ENCODE measurements at regions not wholly inside any gene's neighbourhood (a gene's known extent, or its start where the extent isn't known, plus 50 kb on each side); places are given as distances from the start of the nearest gene placed in this dataset.
"Not testable (repeated sequence)": the region's sequence is repeated elsewhere in the genome, so short reads cannot be mapped to it uniquely, and the experiment has no call there.

DNA sequence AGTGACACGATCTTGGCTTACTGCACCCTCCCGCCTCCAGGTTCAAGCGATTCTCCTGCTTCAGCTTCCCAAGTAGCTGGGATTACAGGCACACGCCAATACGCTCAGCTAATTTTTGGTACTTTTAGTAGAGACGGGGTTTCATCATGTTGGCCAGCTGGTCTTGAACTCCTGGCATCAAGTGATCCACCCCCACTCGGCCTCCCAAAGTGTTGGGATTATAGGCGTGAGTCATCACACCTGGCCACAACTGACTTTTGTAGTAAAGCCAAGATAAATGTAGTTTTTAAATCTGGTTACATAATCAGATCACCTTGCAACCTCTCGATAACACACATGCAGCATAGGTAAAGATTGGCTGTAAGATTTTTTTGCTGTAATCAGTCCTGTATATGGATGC is 657.5 kb upstream of the DPPA4 start:
- no peak for DNase-seq (ENCODE audit: low read depth in 2 of 2)

DNA sequence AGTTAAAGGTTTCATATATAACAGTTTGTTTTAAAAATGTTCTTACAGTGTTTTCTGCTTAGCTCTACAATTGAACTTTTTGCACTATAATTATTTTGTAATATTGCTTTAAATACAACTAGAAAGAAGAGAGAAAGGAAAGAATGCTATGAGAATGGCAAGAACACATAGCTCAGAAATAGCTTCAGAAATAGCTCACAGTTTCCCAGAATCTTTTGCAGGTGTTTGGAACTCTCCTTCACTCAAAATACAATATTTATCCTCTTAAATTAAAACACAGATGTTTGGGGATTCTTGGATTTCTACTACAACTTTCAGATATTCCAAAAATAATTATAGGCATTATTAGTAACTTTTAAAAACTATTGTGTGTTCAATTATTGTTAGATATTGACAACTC is 658.0 kb upstream of the DPPA4 start:
- no peak for DNase-seq (ENCODE audit: low read depth in 2 of 2)

DNA sequence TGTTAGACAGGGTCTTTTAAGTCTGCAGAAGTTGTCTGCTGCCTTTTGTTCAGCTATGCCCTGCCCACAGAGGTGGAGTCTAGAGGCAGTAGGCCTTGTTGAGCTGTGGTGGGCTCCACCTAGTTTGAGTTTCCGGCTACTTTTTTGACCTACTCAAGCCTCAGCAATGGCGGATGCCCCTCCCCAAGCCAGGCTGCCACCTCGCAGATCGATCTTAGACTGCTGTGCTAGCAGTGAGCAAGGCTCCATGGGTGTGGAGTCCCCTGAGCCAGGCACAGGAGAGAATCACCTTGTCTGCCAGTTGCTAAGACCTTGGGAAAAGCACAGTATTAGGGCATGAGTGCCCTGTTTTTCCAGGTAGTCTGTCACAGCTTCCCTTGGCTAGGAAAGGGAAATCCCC is 664.6 kb upstream of the DPPA4 start:
- not testable (repeated sequence) for DNase-seq (ENCODE audit: low read depth in 2 of 2)

DNA sequence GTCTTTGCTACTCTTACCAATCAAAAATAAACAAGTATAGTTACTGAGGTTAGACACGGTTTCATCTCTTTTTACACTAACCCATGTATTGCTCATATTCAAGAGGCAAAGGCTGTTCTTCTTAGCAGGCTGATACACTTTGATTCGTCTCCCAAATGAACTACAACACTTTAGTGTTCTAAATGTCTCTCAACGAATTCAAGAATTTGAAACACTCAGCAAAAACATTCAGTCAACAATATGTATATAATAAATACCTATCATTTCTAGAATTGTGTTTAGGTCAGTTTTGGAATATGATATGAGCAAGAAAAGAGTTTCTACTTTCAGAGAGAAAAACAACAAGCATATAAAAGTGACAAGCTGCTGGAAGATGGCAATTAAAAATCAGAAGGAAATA is 669.6 kb upstream of the DPPA4 start:
- DNase-seq (ENCODE audit: low read depth in 2 of 2): no peak

DNA sequence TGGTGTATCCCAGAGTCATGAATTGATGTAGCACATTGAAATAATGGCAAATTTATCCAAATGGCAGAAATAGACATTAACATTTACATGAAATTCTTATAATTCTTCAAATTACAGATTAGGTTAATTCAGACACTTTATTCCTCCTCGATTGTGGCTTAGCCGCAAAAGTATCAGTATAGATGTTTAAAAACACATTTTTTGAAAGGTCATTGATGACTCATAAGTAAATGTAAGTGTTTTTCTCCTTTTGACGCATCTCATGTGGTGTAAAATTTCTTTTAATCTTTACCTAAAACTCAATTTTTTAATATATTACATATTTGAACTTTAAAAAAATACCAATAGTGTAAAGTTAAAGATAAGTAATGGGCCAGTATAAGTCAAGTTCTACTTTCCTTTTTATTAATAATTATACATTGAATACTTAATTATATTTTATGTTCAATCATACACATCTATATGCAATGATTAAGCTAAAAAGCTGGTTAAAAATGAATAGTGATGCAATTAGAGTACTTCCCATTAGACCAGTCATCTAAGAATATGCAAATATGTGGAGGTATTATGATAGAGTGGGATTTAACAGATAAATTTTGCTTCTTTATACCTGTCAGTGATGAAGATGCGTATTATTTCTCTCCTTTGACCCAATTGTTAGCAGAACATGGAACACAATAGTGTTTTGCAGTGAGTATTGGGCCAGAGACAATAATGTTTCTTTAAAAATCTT is 678.1 kb upstream of the DPPA4 start:
- no peak for DNase-seq (ENCODE audit: low read depth in 2 of 2)

DNA sequence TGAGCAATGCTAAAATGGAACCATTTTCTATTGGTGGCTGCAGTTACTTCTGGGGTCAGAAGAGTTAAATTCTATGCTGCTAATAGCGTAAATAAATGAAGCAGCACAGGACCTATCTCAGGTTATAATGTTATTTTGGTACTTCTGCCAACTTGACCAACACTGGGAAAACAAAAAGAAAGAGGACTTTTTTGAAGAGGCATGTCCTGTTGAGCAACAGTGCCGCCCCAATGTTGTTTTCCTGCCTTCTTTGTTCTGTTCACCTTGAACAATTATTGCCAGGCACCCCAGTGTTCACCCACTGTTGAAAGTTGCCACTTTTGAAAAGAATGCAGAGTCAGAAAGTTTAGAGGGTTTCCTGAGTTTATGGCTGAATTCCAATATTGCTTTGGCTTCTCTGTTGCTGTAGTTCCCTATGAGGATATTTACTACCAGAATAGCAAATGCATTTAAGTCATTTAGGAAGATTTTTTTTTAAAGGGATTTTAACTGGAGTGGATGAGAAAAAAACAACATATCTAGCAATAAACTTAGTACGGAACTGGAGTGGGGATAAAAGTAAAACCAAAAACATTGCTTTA is 679.0 kb upstream of the DPPA4 start:
- DNase-seq (ENCODE audit: low read depth in 2 of 2): no peak

DNA sequence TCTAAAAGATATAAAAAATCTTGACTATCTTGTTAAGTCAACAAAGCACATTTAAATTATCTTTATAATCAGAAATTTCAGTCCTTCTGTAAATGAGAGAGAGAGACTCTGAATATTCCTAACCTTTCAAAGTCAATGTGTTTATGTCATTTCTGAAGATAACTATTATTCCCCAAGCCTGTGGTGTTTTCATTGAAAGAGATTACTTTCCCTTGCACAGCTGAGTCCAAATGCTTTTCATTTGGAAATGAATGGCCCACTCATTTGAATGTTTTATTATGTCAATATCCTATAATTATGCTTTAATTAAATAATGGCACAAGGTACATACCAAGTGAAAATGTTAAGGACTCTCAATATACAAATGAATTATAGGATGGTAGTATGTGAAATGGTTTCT is 680.0 kb upstream of the DPPA4 start:
- DNase-seq (ENCODE audit: low read depth in 2 of 2): no peak

DNA sequence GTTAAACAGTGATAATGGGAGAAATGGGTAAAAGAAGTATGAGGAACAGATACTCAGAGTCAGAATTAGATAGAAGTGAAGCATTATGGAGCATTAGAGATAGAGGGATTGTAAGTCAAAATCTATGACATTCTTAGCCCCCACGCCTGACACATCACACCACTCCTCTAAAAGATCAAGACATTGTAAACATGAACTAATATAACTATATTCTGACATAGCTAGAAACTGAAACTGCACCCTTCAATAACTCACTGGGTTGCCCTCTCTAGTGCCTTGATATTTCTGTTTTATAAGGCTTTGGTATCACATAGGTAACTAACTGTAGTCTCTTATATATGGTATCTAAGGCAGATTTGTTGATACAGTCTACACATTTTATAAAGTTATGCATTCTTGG is 684.3 kb upstream of the DPPA4 start:
- no peak for DNase-seq (ENCODE audit: low read depth in 2 of 2)

DNA sequence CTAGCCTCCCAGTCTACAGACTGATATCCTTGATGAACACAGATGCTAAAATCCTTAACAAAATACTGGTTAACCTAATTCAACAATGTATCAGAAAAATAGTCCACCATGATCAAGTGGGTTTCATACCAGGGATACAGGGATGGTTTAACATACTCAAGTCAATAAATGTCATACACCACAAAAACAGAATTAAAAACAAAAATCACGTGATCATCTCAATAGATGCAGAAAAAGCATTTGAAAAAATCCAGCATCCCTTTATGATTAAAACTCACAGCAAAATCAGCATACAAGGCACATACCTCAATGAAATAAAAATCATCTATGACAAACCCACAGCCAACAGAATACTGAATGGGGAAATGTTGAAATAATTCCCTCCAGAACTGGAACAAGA is 685.7 kb upstream of the DPPA4 start:
- not testable (repeated sequence) for DNase-seq (ENCODE audit: low read depth in 2 of 2)

DNA sequence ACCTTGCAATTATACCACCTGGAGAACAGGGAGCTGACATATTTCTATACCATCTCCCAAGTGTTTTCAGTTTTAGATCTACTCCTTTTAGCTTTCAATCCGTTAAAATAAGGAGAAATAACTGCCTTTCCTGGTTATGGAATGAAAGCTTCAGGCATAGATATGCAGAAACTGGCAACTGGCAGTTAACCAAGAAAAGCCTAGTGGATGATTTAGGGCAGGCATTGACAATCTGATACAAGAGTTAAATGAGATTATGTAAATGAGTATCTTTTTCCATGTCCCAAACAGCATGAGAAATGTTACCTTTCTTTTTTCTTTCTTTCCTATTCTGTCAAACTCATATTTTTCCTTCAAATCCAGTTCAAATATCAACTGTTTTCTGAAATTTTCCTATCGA is 689.1 kb upstream of the DPPA4 start:
- DNase-seq (ENCODE audit: low read depth in 2 of 2): no peak

DNA sequence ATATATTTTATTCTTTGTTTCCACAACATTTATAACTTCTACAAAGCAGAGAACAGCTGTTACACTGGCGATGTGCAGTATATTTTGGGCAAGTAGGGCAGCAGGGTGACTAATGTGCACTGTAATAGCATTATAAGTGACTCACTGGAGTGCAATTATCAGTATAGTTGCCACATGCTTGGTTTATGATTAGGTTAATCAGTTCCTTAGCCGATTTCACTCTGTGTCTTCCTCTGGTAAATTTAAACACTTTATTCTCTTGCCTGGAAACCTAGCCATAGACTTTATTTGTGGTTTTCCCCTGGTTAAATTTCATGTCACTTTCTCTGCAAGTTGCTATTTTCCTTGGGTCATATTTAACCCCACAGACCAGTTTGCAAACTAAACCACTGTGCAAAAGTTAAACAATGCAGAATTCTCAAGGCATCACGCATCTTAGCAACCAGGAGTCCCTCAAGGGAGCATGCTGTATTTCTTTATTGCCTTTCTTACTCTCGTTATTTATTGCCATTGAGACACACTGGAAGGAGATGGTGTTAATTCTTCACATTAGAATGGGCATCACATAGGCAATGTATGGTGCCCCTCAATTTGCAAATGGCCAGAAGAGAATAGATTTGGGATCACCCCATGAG is 690.2 kb upstream of the DPPA4 start:
- DNase-seq (ENCODE audit: low read depth in 2 of 2): no peak

DNA sequence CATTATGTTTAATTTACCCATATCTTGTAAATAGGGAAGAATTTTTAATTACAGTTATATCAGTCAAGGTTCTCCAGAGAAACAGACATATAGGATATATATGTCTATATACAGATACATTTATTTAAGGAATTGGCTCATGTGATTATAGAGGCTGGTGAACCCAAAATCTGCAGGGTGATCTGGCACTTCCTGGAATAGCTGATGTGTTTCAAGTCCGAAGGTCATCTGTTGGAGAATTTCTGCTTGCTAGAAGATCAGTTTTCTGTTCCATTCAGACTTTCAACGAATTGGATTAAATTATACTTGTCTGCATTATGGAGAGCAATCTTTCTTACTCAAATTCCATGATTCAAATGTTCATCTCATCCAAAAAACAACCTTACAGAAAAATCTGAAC is 694.6 kb upstream of the DPPA4 start:
- no peak for DNase-seq (ENCODE audit: low read depth in 2 of 2)

DNA sequence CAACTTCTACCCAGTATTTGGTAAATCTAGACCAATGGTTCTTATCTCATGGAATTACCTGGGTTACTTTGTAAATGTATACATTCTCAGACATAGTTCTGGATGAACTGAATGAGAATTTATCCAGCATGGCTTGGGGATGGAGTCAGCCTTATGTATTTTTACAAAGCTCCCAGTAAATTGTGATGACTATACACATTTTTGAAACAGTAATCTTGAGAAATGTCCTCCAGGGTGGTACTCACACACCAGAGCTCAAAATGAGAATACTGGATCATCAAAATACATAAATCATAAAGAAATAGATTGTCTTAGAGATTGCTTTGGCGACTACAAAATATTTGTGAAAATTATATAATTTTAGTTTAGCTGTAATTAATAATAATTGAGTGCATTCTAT is 722.1 kb upstream of the DPPA4 start:
- DNase-seq (ENCODE audit: low read depth in 2 of 2): no peak

DNA sequence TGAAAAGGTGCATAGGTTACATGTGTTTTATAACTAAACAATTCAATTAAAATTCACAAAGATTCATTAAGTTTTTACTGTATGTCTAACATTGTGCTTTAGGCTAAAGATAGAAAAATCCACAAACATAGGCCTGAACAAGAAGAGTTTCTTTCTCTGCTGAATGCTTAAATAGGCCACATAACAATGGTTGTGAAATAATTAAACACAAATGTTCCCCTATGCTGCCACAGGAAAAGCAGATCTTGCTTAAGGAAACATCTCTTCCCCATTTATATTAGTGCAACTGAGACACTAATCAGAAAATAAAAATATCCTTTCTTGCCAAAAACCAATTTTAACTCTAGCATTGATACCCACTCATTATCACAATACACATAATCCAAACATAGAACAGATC is 725.4 kb upstream of the DPPA4 start:
- DNase-seq (ENCODE audit: low read depth in 2 of 2): no peak

DNA sequence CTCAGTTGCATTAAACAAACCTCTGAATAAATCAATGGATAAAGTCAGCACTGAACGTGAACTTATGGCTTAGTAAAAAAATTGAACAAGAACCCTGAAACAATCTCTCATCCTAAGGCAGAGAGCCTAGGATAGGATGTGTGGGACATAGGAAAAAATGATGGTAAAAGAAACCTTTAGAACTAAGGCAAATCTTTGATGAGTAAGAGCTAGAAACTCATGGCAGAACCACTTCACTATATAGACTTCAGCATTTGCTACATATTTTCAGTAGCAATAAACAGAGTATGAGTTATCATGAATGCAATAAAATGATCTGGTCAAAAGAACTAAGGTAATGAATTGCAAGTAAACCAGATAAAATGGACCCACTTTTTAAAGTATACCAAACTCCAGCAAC is 725.8 kb upstream of the DPPA4 start:
- no peak for DNase-seq (ENCODE audit: low read depth in 2 of 2)

DNA sequence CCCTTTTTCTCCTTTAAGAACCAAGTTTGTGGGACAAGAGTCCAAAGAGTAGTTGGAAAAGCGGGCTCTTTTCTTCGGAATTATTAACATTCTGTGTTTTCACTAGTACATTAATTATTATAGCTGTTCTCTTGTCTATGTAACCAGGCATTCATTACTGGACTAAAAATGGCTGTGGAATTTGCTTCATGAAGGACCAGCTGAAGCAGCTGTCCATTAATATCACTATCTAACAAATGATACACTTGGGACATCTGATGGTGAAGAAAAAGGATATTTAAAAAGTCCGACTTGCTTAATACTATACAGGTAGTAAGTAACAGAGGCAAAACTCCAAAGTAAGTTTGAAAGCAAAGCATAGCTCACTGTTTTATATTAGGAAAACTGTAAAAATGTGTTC is 728.9 kb upstream of the DPPA4 start:
- DNase-seq (ENCODE audit: low read depth in 2 of 2): no peak

DNA sequence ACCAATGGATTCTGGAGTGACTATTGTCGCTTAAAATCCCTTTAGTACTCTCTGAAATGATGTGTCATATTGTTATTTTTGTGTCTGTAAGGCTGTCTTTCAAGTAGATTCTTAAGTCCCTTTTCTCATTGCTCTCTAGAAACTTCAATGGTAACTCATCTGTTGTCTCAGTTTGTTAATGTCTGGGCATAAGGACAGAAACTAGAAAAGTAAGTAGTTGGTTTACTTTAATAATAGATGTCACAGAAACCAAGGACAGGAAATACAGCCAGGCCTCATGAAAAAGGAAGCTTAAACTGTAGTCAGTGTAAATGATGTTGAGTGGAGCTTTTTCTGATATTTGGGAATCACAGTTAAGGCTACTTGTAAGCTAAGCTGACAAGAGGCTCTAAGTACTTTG is 730.2 kb upstream of the DPPA4 start:
- no peak for DNase-seq (ENCODE audit: low read depth in 2 of 2)

DNA sequence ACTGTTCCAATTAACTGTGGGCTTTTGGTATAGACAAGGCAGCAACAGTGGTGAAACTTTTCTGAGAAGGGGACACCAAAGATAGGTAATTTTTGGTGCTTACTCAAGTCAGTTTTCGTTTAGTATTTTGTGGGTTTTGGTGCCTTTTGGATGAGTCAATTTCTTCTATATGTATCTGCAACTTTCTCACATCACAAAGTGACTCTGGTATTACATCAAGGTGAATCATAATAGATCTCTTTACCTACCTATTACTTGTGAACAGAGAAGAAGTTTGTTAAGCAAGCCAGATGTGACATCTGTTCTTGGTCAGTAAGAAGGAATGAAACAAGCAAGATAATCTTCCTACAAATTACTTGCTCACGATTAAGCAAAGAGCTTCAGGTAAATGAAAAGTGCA is 732.4 kb upstream of the DPPA4 start:
- DNase-seq (ENCODE audit: low read depth in 2 of 2): no peak

DNA sequence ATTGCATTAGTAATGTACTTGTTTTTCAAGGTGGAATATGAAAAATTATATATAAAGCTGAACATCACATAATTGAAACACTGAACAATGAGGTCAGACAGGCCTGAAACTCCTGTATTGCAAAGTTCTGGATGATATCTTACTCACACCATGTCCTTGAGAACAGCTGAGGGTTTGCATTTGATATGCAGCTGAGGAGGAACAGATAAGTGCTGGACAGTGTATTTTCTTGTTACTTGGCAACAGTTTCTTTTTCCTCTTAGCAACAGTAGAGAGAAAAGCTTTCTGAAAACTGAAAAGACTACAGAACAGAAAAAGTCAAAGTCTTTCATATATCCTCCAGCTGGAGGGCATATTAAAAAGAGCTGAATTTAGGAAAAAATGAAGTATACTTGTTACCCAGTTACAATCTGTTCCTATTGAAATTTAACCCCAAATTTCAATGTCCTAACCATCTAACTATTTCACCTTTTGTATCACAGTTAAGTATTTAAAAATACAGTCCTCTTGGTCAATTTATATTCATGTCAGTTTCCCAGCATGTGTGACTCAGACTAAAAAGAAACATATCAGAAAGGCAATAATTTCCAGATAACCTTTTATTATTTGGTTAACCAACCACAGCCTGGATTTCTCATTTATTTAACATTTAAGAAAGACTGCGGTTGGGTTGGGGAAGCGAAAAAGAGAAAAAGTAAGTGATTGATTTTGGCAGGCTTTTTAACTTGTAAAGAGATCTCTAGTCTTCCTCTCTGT is 733.0 kb upstream of the DPPA4 start:
- no peak for DNase-seq (ENCODE audit: low read depth in 2 of 2)

DNA sequence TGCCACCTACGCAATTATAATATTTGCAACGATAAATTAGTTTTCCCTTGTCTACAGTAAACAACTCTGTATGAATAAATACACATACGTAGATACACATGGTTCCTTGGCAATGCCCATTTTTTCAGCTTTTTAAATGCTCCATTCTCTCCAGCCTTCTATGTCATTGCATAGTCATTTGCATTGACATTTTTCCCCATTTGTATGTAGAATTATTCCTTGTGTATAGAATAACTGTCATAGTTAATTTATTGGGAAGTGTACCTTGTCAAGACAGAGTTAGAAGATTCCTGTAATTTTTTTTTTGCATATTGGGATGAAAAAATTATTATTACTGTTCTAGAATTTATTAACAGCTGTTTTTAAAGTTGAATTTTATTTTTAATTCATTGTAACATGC is 736.7 kb upstream of the DPPA4 start:
- DNase-seq (ENCODE audit: low read depth in 2 of 2): no peak

DNA sequence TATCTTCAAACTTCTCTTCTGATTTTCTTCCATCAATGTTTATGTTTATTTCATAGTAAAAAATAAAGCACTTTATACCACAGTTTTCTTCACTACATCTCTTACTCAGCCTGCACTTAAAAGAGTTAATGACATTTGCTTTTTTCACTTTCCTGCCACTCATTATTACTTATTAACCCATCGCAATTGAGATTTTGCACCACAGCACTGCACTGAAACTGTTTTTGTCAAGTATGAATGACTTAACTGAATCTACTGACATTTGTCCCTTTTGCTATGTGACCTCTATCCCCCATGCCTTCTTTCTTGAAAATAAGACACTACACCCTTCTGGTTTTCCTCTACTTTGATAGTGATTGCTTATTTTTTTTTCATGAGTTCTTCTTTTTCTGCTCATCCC is 739.7 kb upstream of the DPPA4 start:
- DNase-seq (ENCODE audit: low read depth in 2 of 2): no peak

DNA sequence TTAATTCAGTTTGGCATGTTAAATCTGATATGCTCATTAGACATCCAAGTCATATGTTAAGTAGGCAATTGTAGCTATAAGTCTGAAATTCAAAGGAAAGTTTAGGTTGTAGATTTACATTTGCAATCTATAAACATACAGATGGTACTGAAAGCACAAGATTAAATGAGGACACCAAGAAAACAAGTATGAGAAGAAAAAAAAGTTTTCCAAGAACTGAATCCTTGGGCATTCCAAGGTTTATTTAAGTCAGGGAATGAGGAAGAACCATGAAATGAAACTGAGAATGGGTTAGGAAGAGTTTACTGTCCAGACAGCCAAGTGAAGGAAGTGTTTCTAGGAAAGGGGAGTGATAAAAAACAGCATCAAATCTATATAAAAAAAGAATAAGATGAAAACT is 756.1 kb upstream of the DPPA4 start:
- no peak for DNase-seq (ENCODE audit: low read depth in 2 of 2)

All from stimulated activated CD8-positive, alpha-beta memory T cell treated with anti-CD3 and anti-CD28 coated beads, Interleukin-15, amount 100 ng/mL, for 4 hours (primary cell).